Osteoblast (primary cell): ENCODE measurements at regions not wholly inside any gene's neighbourhood (a gene's known extent, or its start where the extent isn't known, plus 50 kb on each side); places are given as distances from the start of the nearest gene placed in this dataset.

Source experiments
- DNase-seq: peaks from one replicate; pipeline ENCODE4 v3.0.0; 2011; ENCODE audit warnings: low spot score, mixed read lengths; ENCODE audit not compliant: insufficient read length; ENCODE audit errors: missing footprints
- H2AFZ ChIP-seq: 2 replicates; pipeline ENCODE4 v1.6.0; 2011; ENCODE audit warnings: mild to moderate bottlenecking, low read length
- H3K27ac ChIP-seq: 2 replicates; pipeline ENCODE4 v1.5.1; 2011; ENCODE audit warnings: mild to moderate bottlenecking, low read depth, low read length, moderate library complexity
- H3K27me3 ChIP-seq: 2 replicates; pipeline ENCODE4 v1.6.0; 2012; ENCODE audit warnings: mild to moderate bottlenecking, control low read depth, inconsistent platforms, low read length, moderate library complexity; ENCODE audit not compliant: insufficient read depth
- H3K36me3 ChIP-seq: 2 replicates; pipeline ENCODE4 v1.5.1; 2011; ENCODE audit warnings: mild to moderate bottlenecking, low read length, control low read depth, moderate library complexity; ENCODE audit not compliant: insufficient read depth
- H3K4me1 ChIP-seq: 2 replicates; pipeline ENCODE4 v1.5.1; 2011; ENCODE audit warnings: mild to moderate bottlenecking, low read length, control low read depth, moderate library complexity; ENCODE audit not compliant: insufficient read depth
- H3K4me2 ChIP-seq: 2 replicates; pipeline ENCODE4 v1.6.0; 2011; ENCODE audit warnings: mild to moderate bottlenecking, low read length; ENCODE audit not compliant: insufficient read depth
- H3K4me3 ChIP-seq: fragments of 200-600 bp; sonication (generic); 3 replicates; pipeline ENCODE4 v1.5.1; 2012; ENCODE audit warnings: mild to moderate bottlenecking, low read length, inconsistent platforms; ENCODE audit not compliant: insufficient read depth
- H3K79me2 ChIP-seq: 2 replicates; pipeline ENCODE4 v1.6.0; 2012; ENCODE audit warnings: mild to moderate bottlenecking, low read length, control low read depth, inconsistent platforms; ENCODE audit not compliant: insufficient read depth
- H3K9me3 ChIP-seq: 2 replicates; pipeline ENCODE4 v1.5.1; 2011; ENCODE audit warnings: low read depth, low read length, control low read depth
- H4K20me1 ChIP-seq: 2 replicates; pipeline ENCODE4 v1.6.0; 2012; ENCODE audit warnings: mild to moderate bottlenecking, low read length, control low read depth; ENCODE audit not compliant: insufficient read depth
- CTCF ChIP-seq: IDR thresholded peaks from 2 replicates; pipeline ENCODE4 v1.5.1; 2011; ENCODE audit warnings: mild to moderate bottlenecking, low read depth, low read length, moderate library complexity; ENCODE audit errors: extremely low read depth

- no peak for TF ChIP-seq CTCF
- DNase-seq: no peak
- Histone ChIP-seq H3K36me3 (no peaks in the 10 kb centered on the region), H4K20me1 (no peaks in the 10 kb centered on the region), H2AFZ (no peak overlapping the region), H3K4me3 (no peak overlapping the region), H3K27me3 (no peaks in the 10 kb centered on the region), H3K4me2 (no peak overlapping the region), H3K27ac (no peak overlapping the region), H3K9me3 (peaks cover 2% of the 10 kb centered on the region), H3K4me1 (no peaks in the 10 kb centered on the region), H3K79me2 (no peaks in the 10 kb centered on the region)
Measured at GRCh38 chr1:34425785-34426184, 249.1 kb downstream of the C1orf94 start.

- H3K4me3 ChIP-seq: no peak overlapping the region
- H3K36me3 ChIP-seq: no peaks in the 10 kb centered on the region
Measured at GRCh38 chr1:34426325-34426896, 249.7 kb downstream of the C1orf94 start.

GRCh38 chr1:34427170-34427569 is 250.5 kb downstream of the C1orf94 start:
- no peak overlapping the region for H3K27ac ChIP-seq
- DNase-seq: no peak
- no peaks in the 10 kb centered on the region for H3K4me1 ChIP-seq
- no peak for TF ChIP-seq CTCF
- H3K36me3 ChIP-seq: no peaks in the 10 kb centered on the region
- H2AFZ ChIP-seq: no peak overlapping the region
- peaks cover 2% of the 10 kb centered on the region for H3K9me3 ChIP-seq
- no peaks in the 10 kb centered on the region for H3K27me3 ChIP-seq
- H3K79me2 ChIP-seq: no peaks in the 10 kb centered on the region
- no peak overlapping the region for H3K4me2 ChIP-seq
- H4K20me1 ChIP-seq: no peaks in the 10 kb centered on the region
- no peak overlapping the region for H3K4me3 ChIP-seq

More at GRCh38 chr1:34426325-34426896, 249.7 kb downstream of the C1orf94 start:
- no peaks in the 10 kb centered on the region for H3K79me2 ChIP-seq
- peaks cover 2% of the 10 kb centered on the region for H3K9me3 ChIP-seq
- H3K4me2 ChIP-seq: no peak overlapping the region
- no peak overlapping the region for H2AFZ ChIP-seq
- H3K4me1 ChIP-seq: no peaks in the 10 kb centered on the region
- DNase-seq: no peak
- H3K27ac ChIP-seq: no peak overlapping the region
- no peak for TF ChIP-seq CTCF
- H3K27me3 ChIP-seq: no peaks in the 10 kb centered on the region
- no peaks in the 10 kb centered on the region for H4K20me1 ChIP-seq

- H3K27me3 ChIP-seq: no peaks in the 10 kb centered on the region
- H4K20me1 ChIP-seq: no peaks in the 10 kb centered on the region
- H3K27ac ChIP-seq: no peak overlapping the region
- H3K4me1 ChIP-seq: no peaks in the 10 kb centered on the region
- no peak for TF ChIP-seq CTCF
- DNase-seq: no peak
- no peak overlapping the region for H2AFZ ChIP-seq
- H3K79me2 ChIP-seq: no peaks in the 10 kb centered on the region
- no peaks in the 10 kb centered on the region for H3K9me3 ChIP-seq
- H3K4me3 ChIP-seq: no peak overlapping the region
- no peaks in the 10 kb centered on the region for H3K36me3 ChIP-seq
- H3K4me2 ChIP-seq: no peak overlapping the region
Measured at GRCh38 chr1:34433099-34433498, 256.4 kb downstream of the C1orf94 start.
